Middle frontal gyrus (tissue), 1 donor: ENCODE measurements at regions not wholly inside any gene's neighbourhood (a gene's known extent, or its start where the extent isn't known, plus 50 kb on each side); places are given as distances from the start of the nearest gene placed in this dataset.
"Not testable (repeated sequence)": the region's sequence is repeated elsewhere in the genome, so short reads cannot be mapped to it uniquely, and the experiment has no call there.

Experiments
- DNase-seq: peaks from one replicate; pipeline ENCODE4 v3.0.0-alpha.2; 2015; ENCODE audit warnings: low spot score; ENCODE audit errors: extremely low spot score

GRCh38 chr2:159880729-159881128 lies 82.7 kb upstream of the CD302 start:
- no peak for DNase-seq

- DNase-seq: peak; percentile 12
Observed at GRCh38 chr2:159879051-159879604, 81.1 kb upstream of the CD302 start.

DNA sequence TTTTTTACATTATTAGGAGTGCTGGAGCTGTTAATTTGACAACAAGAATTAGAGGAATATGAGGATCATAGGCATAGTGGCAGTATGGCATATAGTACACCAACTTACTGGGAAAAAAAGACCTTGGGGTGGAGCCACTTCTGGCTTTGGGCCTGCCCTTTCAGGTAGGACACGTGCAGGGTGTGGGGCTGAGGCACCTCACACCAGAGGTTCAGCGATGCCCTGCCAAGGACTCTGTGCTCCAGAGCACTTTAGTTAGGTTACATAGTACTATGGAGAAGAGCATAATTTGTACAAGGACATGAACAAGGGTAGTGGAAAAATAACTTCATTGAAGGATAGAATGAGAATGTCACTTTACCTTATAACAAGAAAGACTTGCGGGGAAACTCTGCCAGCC lies 77.1 kb upstream of the CD302 start:
- no peak for DNase-seq

DNA sequence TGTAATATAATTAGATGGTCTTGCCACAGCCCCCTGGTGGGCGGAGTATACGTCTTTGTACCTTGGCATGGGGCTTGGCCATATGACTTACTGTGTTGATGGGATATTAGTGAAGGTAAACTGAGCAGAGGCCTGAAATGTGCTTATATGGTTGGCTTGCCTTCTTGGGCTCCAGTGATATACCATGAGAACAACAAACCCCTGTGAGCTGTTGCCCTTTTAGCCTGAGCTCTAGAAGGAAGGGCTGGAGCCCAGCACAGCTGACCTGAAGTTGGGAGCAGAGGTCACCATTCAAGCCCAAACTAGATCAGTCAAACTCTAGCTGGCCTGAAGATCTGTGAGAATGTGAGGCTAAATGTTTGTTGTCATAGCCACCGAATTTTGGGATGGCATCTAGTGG lies 75.2 kb upstream of the CD302 start:
- no peak for DNase-seq

- no peak for DNase-seq
Observed at GRCh38 chr2:159872353-159872752, 74.3 kb upstream of the CD302 start.

- DNase-seq: not testable (repeated sequence)
Observed at GRCh38 chr2:159868598-159869159, 70.7 kb upstream of the CD302 start.

- DNase-seq: no peak
Observed at GRCh38 chr2:159867567-159868361, 69.8 kb upstream of the CD302 start.

GRCh38 chr2:159863526-159864160 lies 65.6 kb upstream of the CD302 start:
- no peak for DNase-seq

GRCh38 chr2:159860581-159861310 lies 62.7 kb upstream of the CD302 start:
- DNase-seq: no peak

DNA sequence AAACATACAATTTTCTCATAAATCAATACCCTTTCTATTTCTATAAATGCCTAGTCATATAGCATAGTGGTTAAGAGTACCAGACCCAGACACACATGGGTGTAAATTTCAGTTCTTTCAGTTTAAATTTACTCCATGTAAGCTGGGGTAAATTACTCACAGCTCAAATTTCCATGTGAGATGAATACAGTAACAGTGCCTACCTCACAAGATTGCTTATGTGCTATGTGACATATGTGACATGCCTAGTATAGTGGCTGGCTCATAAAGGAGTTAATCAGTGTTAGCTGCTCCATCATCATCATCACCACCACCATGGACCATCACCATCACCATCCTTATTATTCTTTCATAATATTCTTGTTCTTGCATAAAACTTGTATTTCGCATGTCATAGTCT lies 61.6 kb upstream of the CD302 start:
- no peak for DNase-seq

DNA sequence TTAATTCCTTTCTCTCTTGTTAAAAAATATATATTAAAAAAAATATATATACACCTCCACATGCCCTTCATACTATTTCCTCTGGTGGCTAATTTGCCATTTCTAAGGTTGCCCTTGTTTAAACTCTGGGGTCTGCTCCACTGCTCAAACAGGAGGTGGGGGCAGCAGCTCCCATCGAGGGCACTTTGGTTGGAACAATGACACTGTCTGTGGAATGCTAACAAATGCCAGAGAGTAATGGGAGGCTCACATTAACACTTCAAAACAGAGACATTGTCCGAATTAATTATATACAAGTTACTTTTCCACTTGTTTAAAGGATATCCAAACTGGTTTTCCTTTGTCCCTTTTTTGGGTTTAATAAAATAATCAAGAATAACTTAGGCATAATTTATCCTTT lies 58.8 kb upstream of the CD302 start:
- no peak for DNase-seq

GRCh38 chr2:159855557-159856061 lies 57.6 kb upstream of the CD302 start:
- DNase-seq: no peak

DNA sequence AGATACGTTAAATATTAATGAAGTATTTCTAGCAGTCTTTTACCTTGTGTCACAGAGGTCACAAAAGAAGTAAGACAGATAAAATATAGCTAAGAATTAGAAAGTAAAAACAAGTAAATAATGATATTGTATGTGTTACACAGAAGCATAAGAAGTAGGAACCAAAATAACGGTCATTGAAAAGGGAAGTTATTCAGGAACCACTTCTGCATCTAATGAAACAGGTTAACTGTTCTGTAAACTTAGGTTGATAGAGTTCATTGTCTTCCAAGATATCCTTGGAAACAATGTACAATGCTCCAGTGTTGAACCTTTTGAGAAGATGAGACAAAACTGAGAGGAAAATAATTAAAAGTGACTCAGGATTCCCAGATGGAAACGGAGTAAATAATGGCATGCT lies 57.1 kb upstream of the CD302 start:
- DNase-seq: no peak

GRCh38 chr2:159854481-159854880 lies 56.5 kb upstream of the CD302 start:
- DNase-seq: no peak

DNA sequence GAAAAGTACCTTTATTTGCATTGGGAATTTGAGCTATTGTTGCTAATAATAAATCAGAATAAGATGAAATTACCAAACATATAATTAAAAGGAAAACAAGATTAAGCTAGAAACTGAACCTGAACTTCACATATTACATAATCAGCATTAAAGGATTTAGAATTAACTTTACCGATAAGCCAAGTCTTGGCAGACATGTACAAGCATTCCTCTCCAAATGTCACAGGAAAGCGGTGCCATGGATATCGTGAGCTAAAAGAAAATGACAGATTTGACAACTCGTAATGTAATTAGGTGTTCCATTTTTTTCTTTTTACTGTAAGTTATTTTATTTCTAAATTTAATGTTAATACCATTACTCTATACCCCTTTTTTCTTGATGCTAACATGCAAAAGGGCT lies 55.1 kb upstream of the CD302 start:
- DNase-seq: no peak

DNA sequence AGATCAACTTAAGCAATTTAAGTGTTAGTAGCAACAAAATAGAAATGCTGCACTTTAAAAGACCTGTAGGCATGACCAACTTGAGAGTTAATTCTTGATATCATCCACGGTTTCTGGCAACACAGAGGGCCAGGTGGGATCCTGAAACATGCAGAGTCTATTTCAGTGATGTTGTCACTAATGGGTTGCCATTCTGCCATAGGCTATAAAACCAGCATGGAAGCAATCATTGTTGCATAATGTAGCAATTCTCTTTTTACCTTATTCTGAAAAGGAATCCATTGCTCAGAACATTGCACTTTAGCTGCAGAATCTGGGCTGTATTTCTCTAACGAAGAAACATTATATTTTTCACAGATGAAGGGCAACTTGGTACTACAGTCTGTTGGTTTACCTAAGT lies 53.9 kb upstream of the CD302 start:
- no peak for DNase-seq

- no peak for DNase-seq
Observed at GRCh38 chr2:159850789-159851188, 52.8 kb upstream of the CD302 start.

DNA sequence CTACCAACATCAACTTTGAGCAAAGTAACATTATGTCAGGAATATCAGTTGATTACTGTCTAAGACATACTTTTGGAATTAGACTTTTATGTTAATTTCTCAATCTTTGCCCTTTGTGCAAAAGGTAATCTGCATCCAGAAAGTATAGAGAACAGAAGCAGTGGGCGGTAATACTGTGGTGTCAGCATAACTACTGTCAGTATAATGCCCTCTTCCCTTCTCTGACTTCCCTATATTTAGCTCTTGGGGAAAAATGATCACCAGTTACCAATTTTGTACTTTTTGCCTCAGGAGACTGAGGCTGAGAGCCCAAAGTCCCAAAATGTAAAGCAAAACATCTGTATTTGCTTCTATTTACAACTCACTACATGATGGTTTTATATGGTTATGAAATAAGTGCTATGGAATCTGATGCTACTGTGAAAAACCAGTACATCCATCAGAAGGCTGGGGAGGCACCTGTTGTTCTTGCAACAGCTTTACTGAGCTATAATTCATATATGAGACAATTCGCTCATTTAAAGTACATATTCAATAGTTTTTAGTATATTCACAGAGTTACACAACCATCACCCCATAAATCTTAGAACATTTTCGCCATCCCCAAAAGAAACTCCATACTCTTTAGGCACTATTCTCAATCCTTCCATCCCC lies 51.3 kb upstream of the CD302 start:
- DNase-seq: no peak
